A673 (cell line): ENCODE measurements at regions not wholly inside any gene's neighbourhood (a gene's known extent, or its start where the extent isn't known, plus 50 kb on each side); places are given as distances from the start of the nearest gene placed in this dataset.

Source experiments
- CTCF ChIP-seq: fragments of 300-800, 200-600 bp; sonication (generic); conservative IDR thresholded peaks from 2 replicates; pipeline ENCODE4 v1.5.1; 2017; ENCODE audit warnings: low read depth, mild to moderate bottlenecking, antibody characterized with exemption, low read length, moderate library complexity, mixed read lengths
- EZH2 ChIP-seq: fragments of 200-600 bp; sonication (generic); IDR thresholded peaks from 2 replicates; pipeline ENCODE4 v1.6.1; 2017; ENCODE audit warnings: borderline replicate concordance, low read depth, mild to moderate bottlenecking, mixed read lengths, antibody characterized with exemption, low read length; ENCODE audit not compliant: poor library complexity, severe bottlenecking

DNA sequence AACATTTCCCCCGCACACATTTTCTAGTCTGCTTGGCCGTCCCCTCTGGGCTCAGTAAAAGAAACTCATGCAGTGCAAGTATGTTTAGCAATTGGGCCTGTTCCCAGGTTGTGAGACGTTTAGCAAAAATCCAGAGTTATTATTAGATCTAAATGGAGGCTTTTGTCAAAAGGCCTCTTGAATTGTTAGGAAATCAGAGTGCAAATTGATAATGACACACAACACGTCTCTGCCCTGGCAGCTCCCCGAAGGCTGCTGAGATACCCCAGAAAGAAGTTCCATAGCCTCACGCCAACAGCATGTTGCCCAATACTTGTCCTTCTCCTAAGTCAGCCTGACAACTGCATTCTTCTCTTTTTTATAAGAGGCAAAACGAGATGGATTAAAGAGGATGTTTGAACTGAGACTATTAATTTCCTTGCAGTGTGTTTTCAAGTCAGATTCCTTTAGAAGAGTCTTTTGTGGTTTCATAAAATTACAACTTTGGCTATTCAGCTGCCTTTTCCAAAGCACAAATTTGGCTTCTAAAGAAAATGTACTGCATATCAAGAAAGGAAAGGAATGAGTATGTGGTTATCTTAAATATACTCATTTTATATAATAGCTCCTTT lies 202.2 kb downstream of the TRIB2 start:
- TF ChIP-seq CTCF: no peak
- TF ChIP-seq EZH2: no peak
